Endothelial cell of umbilical vein (primary cell): ENCODE measurements at regions not wholly inside any gene's neighbourhood (a gene's known extent, or its start where the extent isn't known, plus 50 kb on each side); places are given as distances from the start of the nearest gene placed in this dataset.
A peak's percentile ranks its signal among the peaks of the same experiment; 100 is the strongest.
"Not testable (repeated sequence)": the region's sequence is repeated elsewhere in the genome, so short reads cannot be mapped to it uniquely, and the experiment has no call there.

ENCODE experiments used
- BruUV-seq: library from RNA; stranded (reverse); fragments of 400-500 nt; replicated peaks from 2 replicates; lab custom pipeline; 2021; lab: Mats Ljungman, UMichigan
- CTCF ChIA-PET: fragments of 300-600, 350-600 bp; sonication (Branson Sonifier 250); formaldehyde crosslinking; loops from one replicate; lab custom pipeline; 2021; ENCODE audit warnings: antibody characterized with exemption, inconsistent platforms; lab: Charles Lee
- POLR2A ChIA-PET: fragments of 300-600, 350-600 bp; sonication (Branson Sonifier 250); formaldehyde crosslinking; loops from one replicate; lab custom pipeline; 2021; ENCODE audit warnings: antibody characterized with exemption, inconsistent platforms; lab: Charles Lee
- DNase-seq: peaks from one replicate; pipeline ENCODE4 v3.0.0-alpha.2; 2011; ENCODE audit warnings: low read depth, low spot score
- FAIRE-seq: peaks from 2 replicates; lab custom pipeline; 2011; peaks lifted over from hg19 to GRCh38; lab: Jason Lieb, UNC
- H2AFZ ChIP-seq: 2 replicates; pipeline ENCODE4 v1.6.0; 2012; ENCODE audit warnings: low read depth, low read length, control low read depth, inconsistent platforms
- H3K27ac ChIP-seq: 2 replicates; pipeline ENCODE4 v1.5.1; 2011; ENCODE audit warnings: low read depth, mild to moderate bottlenecking, control low read depth, low read length, moderate library complexity; ENCODE audit not compliant: insufficient read depth
- H3K27me3 ChIP-seq, 2 experiments: 2 replicates each; pipeline versions ENCODE4 v1.6.0 to v1.6.1; 2011; ENCODE audit warnings: low read length in 2 of 2, mixed read lengths in 1 of 2; ENCODE audit not compliant: control insufficient read depth in 2 of 2, insufficient read depth in 2 of 2
- H3K36me3 ChIP-seq, 2 experiments: 2 replicates in 1 of 2; 3 replicates in 1 of 2; pipeline ENCODE4 v1.5.1; 2011; ENCODE audit warnings: low read length in 2 of 2, mild to moderate bottlenecking in 1 of 2, moderate library complexity in 1 of 2; ENCODE audit not compliant: control insufficient read depth in 2 of 2, insufficient read depth in 2 of 2; ENCODE audit errors: extremely low read depth in 1 of 2
- H3K4me1 ChIP-seq: 3 replicates; pipeline ENCODE4 v1.5.1; 2011; ENCODE audit warnings: mild to moderate bottlenecking, low read length; ENCODE audit not compliant: control insufficient read depth, insufficient read depth; ENCODE audit errors: extremely low read depth
- H3K4me2 ChIP-seq: 2 replicates; pipeline ENCODE4 v1.6.1; 2011; ENCODE audit warnings: low read length, control low read depth, mixed read lengths; ENCODE audit not compliant: insufficient read depth
- H3K4me3 ChIP-seq, 3 experiments: fragments of 200-600 bp in 1 of 3; sonication (generic), shearing (Covaris generic) in 1 of 3; replicated peaks in 1 of 3; 2 replicates each; pipeline ENCODE4 v1.5.1; 2011 to 2016; ENCODE audit warnings: control low read depth in 3 of 3, low read length in 3 of 3, mild to moderate bottlenecking in 2 of 3, inconsistent platforms in 1 of 3, low read depth in 1 of 3, moderate library complexity in 1 of 3; ENCODE audit not compliant: insufficient read depth in 1 of 3
- H3K79me2 ChIP-seq: 2 replicates; pipeline ENCODE4 v1.6.0; 2012; ENCODE audit warnings: low read length, inconsistent platforms; ENCODE audit not compliant: control insufficient read depth, insufficient read depth
- H3K9ac ChIP-seq: replicated peaks from 2 replicates; pipeline ENCODE3; 2011; ENCODE audit warnings: low read length, control low read depth; ENCODE audit not compliant: insufficient read depth; ENCODE audit errors: extremely low read depth
- H3K9me1 ChIP-seq: replicated peaks from 3 replicates; pipeline ENCODE4 v1.6.0; 2011; ENCODE audit warnings: mild to moderate bottlenecking, low read length; ENCODE audit not compliant: control insufficient read depth, insufficient read depth; ENCODE audit errors: extremely low read depth
- H3K9me3 ChIP-seq: replicated peaks from 2 replicates; pipeline ENCODE4 v1.5.1; 2012; ENCODE audit warnings: low read length, inconsistent platforms; ENCODE audit not compliant: control insufficient read depth, insufficient read depth
- H4K20me1 ChIP-seq: replicated peaks from 2 replicates; pipeline ENCODE3; 2011; ENCODE audit warnings: mild to moderate bottlenecking, low read length; ENCODE audit not compliant: control insufficient read depth, insufficient read depth; ENCODE audit errors: extremely low read depth
- dilution Hi-C: fragments of 300-500 bp; cut with MboI; formaldehyde crosslinking; loops from one replicate; pipeline ENCODE4 v1.15.0; 2019; ENCODE audit warnings: low sequenced_read_pairs; ENCODE audit not compliant: extremely low pct_ligation_motif_present
- intact Hi-C: fragments of 100-400 bp; cut with micrococcal nuclease; formaldehyde crosslinking; loops from one replicate; pipeline ENCODE4 v1.10.0; 2022

GRCh38 chr17:30668360-30669181, 155.9 kb downstream of the CRLF3 start:
- H3K27me3 ChIP-seq, CTCF ChIA-PET, H3K9ac ChIP-seq, H3K9me1 ChIP-seq, intact Hi-C loops, BruUV-seq, H3K36me3 ChIP-seq, H3K4me2 ChIP-seq, H3K79me2 ChIP-seq, DNase-seq, H2AFZ ChIP-seq, H3K4me3 ChIP-seq, H3K27ac ChIP-seq, H4K20me1 ChIP-seq, dilution Hi-C loops, POLR2A ChIA-PET, H3K4me1 ChIP-seq, H3K9me3 ChIP-seq: not testable (repeated sequence)
- peak; percentile 37 for FAIRE-seq

- dilution Hi-C loops, H3K27me3 ChIP-seq, H2AFZ ChIP-seq, H3K4me1 ChIP-seq, H3K79me2 ChIP-seq, H3K9ac ChIP-seq, H3K36me3 ChIP-seq, H3K9me3 ChIP-seq, H3K27ac ChIP-seq, H4K20me1 ChIP-seq, H3K4me2 ChIP-seq, intact Hi-C loops, POLR2A ChIA-PET, H3K9me1 ChIP-seq, FAIRE-seq, CTCF ChIA-PET: not testable (repeated sequence)
- H3K4me3 ChIP-seq: peak overlapping the region in 1 of 3 experiments; percentile 43
- TSS peak; percentile 70 for BruUV-seq
- DNase-seq: peak; percentile 59
Measured at GRCh38 chr17:30667657-30668359, 156.7 kb downstream of the CRLF3 start.

GRCh38 chr17:30666838-30667656, 157.4 kb downstream of the CRLF3 start:
- BruUV-seq: not testable (repeated sequence)

More at GRCh38 chr17:30666838-30667656, 157.4 kb downstream of the CRLF3 start:
- H3K4me1 ChIP-seq, H3K9me3 ChIP-seq, CTCF ChIA-PET, H3K79me2 ChIP-seq, H3K9ac ChIP-seq, intact Hi-C loops, H3K36me3 ChIP-seq, H2AFZ ChIP-seq, H3K27me3 ChIP-seq, DNase-seq, FAIRE-seq, H3K27ac ChIP-seq, H4K20me1 ChIP-seq, H3K4me2 ChIP-seq, dilution Hi-C loops, H3K9me1 ChIP-seq, POLR2A ChIA-PET: not testable (repeated sequence)
- peak overlapping the region in 1 of 3 experiments; percentile 43 for H3K4me3 ChIP-seq
